ENCODE measurements at regions not wholly inside any gene's neighbourhood (a gene's known extent, or its start where the extent isn't known, plus 50 kb on each side); places are given as distances from the start of the nearest gene placed in this dataset.

DNA sequence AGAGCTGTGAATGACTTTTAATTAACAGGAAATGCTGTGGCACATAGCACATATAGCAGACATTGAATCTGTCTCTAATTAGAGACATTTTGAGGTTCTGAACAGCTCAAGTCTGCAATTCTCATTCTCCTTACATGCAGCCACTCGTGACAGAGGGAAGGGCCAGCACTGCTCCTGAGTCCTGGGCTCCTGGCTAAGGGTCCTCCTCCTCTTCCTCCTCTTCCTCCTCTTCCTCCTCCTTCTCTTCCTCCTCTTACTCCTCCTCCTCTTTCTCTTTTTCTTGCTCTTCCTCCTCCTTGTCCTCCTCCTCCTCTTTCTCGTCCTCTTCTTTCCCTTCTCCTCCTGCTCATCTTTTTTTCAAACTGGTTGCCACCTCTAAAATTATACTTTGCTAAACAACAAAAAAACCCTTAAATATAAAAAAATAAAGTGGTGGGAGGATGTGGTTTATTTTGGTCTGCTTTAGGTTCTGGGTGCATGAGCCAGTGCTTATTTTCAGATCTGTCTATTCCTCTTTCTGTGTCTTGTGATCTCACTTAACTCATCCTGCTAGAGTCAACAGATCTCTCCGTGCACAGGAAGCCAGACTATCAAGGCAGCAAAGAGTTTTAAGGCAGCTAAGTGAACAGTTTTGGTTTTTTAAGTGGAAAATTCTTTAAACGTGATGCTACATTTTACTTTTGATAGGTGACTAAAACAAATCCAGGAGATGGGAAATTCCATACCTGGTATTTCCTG is 159.3 kb downstream of the CD83 start (continued):
- TF ChIP-seq TBL1XR1 (IDR thresholded peaks at IDR 0.05; ENCODE audit: low read depth, low read length) (peak; percentile 43; the same call in 1 of the 2 replicates), MTA2 (IDR thresholded peaks at IDR 0.05; ENCODE audit: low read depth) (peak; percentile 88), EED (IDR thresholded peaks at IDR 0.05; ENCODE audit: low read depth) (no peak), JUNB (IDR thresholded peaks at IDR 0.05) (no peak), IKZF2 (IDR thresholded peaks at IDR 0.05) (peak; percentile 85 to 88; a peak in 2 of 4 replicates), HDGF (IDR thresholded peaks at IDR 0.05) (peak; percentile 84; the same call in 1 of the 2 replicates), ZNF384 (IDR thresholded peaks at IDR 0.05; ENCODE audit: borderline replicate concordance, low read depth, low read length) (peak; percentile 78; the same call in 1 of the 2 replicates), RB1 (IDR thresholded peaks at IDR 0.05; ENCODE audit: borderline replicate concordance) (no peak)

- CTCF ChIA-PET = interaction anchor here (0.6 kb wide), 1 partner anchor 67 kb away, joined by 3 read pairs; no protein-coding TSS in a partner anchor
- FAIRE-seq = no peak
- H3K9ac ChIP-seq (ENCODE audit: control insufficient read depth, insufficient read depth, low read length) = peak overlapping the region; percentile 37; the same call in 1 of the 2 replicates
- TF ChIP-seq GATAD2B (conservative IDR thresholded peaks at IDR 0.05; ENCODE audit: low read depth) (peak; percentile 37; the same call in 1 of the 2 replicates), PML (IDR thresholded peaks at IDR 0.05; ENCODE audit: low read length) (0 out of 2 replicates have a peak, but pooled peaks have one; percentile 31), SMARCA5 (IDR thresholded peaks at IDR 0.05) (no peak), MTA3 (IDR thresholded peaks at IDR 0.05; ENCODE audit: borderline replicate concordance, low read length) (no peak), ATF7 (IDR thresholded peaks at IDR 0.05; ENCODE audit: low read depth) (no peak), ZZZ3 (IDR thresholded peaks at IDR 0.05; ENCODE audit: control insufficient read depth, insufficient read length, low read depth) (no peak), ZNF24 (IDR thresholded peaks at IDR 0.05) (no peak), SUZ12 (IDR thresholded peaks at IDR 0.05; ENCODE audit: unreplicated experiment) (no peak), CHD1 (IDR thresholded peaks at IDR 0.05; ENCODE audit: low read depth, low read length) (0 out of 2 replicates have a peak, but pooled peaks have one; percentile 39), CBX5 (IDR thresholded peaks at IDR 0.05; ENCODE audit: low read depth) (0 out of 2 replicates have a peak, but pooled peaks have one; percentile 9), ELK1 (IDR thresholded peaks at IDR 0.05; ENCODE audit: low read depth, low read length) (no peak), IKZF2 (IDR thresholded peaks at IDR 0.05) (no peak)
- TF ChIP-seq, protein P1, sequence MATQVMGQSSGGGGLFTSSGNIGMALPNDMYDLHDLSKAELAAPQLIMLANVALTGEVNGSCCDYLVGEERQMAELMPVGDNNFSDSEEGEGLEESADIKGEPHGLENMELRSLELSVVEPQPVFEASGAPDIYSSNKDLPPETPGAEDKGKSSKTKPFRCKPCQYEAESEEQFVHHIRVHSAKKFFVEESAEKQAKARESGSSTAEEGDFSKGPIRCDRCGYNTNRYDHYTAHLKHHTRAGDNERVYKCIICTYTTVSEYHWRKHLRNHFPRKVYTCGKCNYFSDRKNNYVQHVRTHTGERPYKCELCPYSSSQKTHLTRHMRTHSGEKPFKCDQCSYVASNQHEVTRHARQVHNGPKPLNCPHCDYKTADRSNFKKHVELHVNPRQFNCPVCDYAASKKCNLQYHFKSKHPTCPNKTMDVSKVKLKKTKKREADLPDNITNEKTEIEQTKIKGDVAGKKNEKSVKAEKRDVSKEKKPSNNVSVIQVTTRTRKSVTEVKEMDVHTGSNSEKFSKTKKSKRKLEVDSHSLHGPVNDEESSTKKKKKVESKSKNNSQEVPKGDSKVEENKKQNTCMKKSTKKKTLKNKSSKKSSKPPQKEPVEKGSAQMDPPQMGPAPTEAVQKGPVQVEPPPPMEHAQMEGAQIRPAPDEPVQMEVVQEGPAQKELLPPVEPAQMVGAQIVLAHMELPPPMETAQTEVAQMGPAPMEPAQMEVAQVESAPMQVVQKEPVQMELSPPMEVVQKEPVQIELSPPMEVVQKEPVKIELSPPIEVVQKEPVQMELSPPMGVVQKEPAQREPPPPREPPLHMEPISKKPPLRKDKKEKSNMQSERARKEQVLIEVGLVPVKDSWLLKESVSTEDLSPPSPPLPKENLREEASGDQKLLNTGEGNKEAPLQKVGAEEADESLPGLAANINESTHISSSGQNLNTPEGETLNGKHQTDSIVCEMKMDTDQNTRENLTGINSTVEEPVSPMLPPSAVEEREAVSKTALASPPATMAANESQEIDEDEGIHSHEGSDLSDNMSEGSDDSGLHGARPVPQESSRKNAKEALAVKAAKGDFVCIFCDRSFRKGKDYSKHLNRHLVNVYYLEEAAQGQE (IDR thresholded peaks at IDR 0.05; ENCODE audit: low read depth, low read length) = no peak
These were observed 159.9 kb downstream of the CD83 start for GRCh38 chr6:14277405-14277930.

More at GRCh38 chr6:14277405-14277930, 159.9 kb downstream of the CD83 start:
- ChIA-PET RAD21 (ENCODE audit: unreplicated experiment) (interaction anchor here (1.2 to 1.5 kb wide), 3 partner anchors 12 to 66 kb away, joined by 3 to 5 read pairs (median 4); no protein-coding TSS in a partner anchor), POLR2A (interaction anchor here (0.6 to 1.2 kb wide), 2 partner anchors 22 to 985 kb away, joined by 3 to 8 read pairs; no protein-coding TSS in a partner anchor), SMC1A (ENCODE audit: uncharacterized antibody, unreplicated experiment) (interaction anchor here (0.8 to 1.0 kb wide), 2 partner anchors 13 to 190 kb away, joined by 3 read pairs; no protein-coding TSS in a partner anchor)
- WGBS (ENCODE audit: insufficient coverage, insufficient replicate concordance, low lambda C conversion rate, missing lambda C conversion rate) = 100% methylated on average over 2 of the region's 2 CpGs
- Histone ChIP-seq H3K36me3 (ENCODE audit: control insufficient read depth in 2 of 2, insufficient read depth in 2 of 2, low read length in 1 of 2) (no peaks in the 10 kb centered on the region), H3K27ac (ENCODE audit: control insufficient read depth, insufficient read depth) (peak overlapping the region; percentile 47), H3K27me3 (replicated peaks in 1 of 2; ENCODE audit: control insufficient read depth in 2 of 2, insufficient read depth in 2 of 2, low read length in 1 of 2) (no peaks in the 10 kb centered on the region), H4K20me1 (ENCODE audit: control insufficient read depth, insufficient read depth) (no peaks in the 10 kb centered on the region), H3K4me3 (0 out of 2 replicates have a peak overlapping the region, but pooled peaks have one; percentile 0), H3K9me3 (replicated peaks; ENCODE audit: control insufficient read depth, insufficient read depth, low read length) (peaks cover 2% of the 10 kb centered on the region; the same call in 2 of the 3 replicates), H3K79me2 (ENCODE audit: control insufficient read depth, insufficient read depth, low read length) (no peaks in the 10 kb centered on the region), H3K4me1 (ENCODE audit: control insufficient read depth, insufficient read depth, low read length) (peaks cover 19% of the 10 kb centered on the region), H3K4me2 (ENCODE audit: control insufficient read depth, insufficient read depth) (peak overlapping the region; percentile 64), H2AFZ (ENCODE audit: control insufficient read depth, low read depth, low read length) (peak overlapping the region; percentile 49)
- no TSS peak for BruUV-seq (replicated peaks)
- intact Hi-C loops (cut with micrococcal nuclease; ENCODE audit: unreplicated experiment) = no loop called here
- no peak for DNase-seq (ENCODE audit: low read depth, low spot score)
- in situ Hi-C loops (cut with MboI) = no loop called here
- peak; percentile 66 for ATAC-seq

All from GM12878 (cell line).